Tibial nerve (tissue), 4 donors: ENCODE measurements at regions not wholly inside any gene's neighbourhood (a gene's known extent, or its start where the extent isn't known, plus 50 kb on each side); places are given as distances from the start of the nearest gene placed in this dataset.

Experiments used
- DNase-seq, 2 donors: peaks; one replicate each; pipeline ENCODE4 v3.0.0-alpha.2; 2019; ENCODE audit warnings: low spot score in 2 of 2
- H3K27ac ChIP-seq, 4 donors: fragments of 200-600 bp; sonication (generic) in 3 of 4; one replicate each; pipeline ENCODE4 v1.5.1; 2017 to 2019; ENCODE audit warnings: mild to moderate bottlenecking in 1 of 4
- H3K27me3 ChIP-seq, 2 donors: fragments of 200-600 bp; sonication (generic) in 1 of 2; one replicate each; pipeline versions ENCODE4 v1.5.1 to v1.6.0; 2017 to 2019
- H3K36me3 ChIP-seq, 3 donors: fragments of 200-600 bp; sonication (generic); one replicate each; pipeline ENCODE4 v1.5.1; 2018 to 2019
- H3K4me1 ChIP-seq, 4 donors: fragments of 200-600 bp; sonication (generic) in 3 of 4; one replicate each; pipeline ENCODE4 v1.5.1; 2017 to 2019
- H3K4me3 ChIP-seq, 4 donors: fragments of 200-600 bp; sonication (generic) in 3 of 4; one replicate each; pipeline ENCODE4 v1.5.1; 2017 to 2019; ENCODE audit warnings: mild to moderate bottlenecking in 1 of 4, moderate library complexity in 1 of 4
- H3K9me3 ChIP-seq, 4 donors: fragments of 200-600 bp; sonication (generic) in 3 of 4; one replicate each; pipeline ENCODE4 v1.5.1; 2017 to 2019
- EP300 ChIP-seq, 2 donors: sonication (generic); formaldehyde crosslinking; IDR thresholded peaks; one replicate each; pipeline ENCODE4 v1.6.1; 2017; ENCODE audit warnings: antibody characterized with exemption in 2 of 2, mild to moderate bottlenecking in 1 of 2
- POLR2A ChIP-seq, 2 donors: fragments of 450-650 bp; IDR thresholded peaks; one replicate each; pipeline ENCODE4 v1.6.1; 2017; ENCODE audit warnings: antibody characterized with exemption in 2 of 2, mild to moderate bottlenecking in 2 of 2, moderate library complexity in 2 of 2
- WGBS, 2 donors: methylation state at CpG; one replicate each; pipeline ENCODE4 v1.1.5; 2018; 5-methylcytosine and 5-hydroxymethylcytosine counted together
- TF ChIP-seq, protein P1 (sequence below), 5 experiments: fragments of 200-600 bp in 3 of 5; fragments of 450-650 bp in 2 of 5; sonication (generic) in 3 of 5; IDR thresholded peaks; one replicate each; pipeline ENCODE4 v1.5.1; 2016 to 2019; ENCODE audit warnings: antibody characterized with exemption in 5 of 5, mild to moderate bottlenecking in 3 of 5, moderate library complexity in 2 of 5

DNA sequence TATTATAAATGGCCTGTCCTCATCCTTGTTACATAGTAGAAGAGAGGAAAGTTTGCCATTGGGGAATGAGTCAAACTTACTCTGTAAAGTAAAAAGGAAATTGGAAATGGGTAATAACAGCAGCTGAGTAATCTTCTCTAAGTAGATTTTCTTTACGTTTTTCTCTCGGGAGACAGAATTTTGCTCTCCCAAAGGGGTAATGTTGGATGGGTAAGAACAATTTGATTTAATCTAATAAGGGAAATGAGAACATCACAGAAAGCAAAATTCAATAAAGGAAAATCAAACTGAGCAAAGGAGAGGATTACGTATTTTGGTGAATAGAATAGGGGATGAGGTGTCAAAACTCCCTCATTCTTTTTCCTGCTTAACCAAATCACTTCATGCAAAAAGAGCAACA lies 283.1 kb upstream of the FOXG1 start:
- DNase-seq: no peak
- TF ChIP-seq POLR2A (IDR thresholded peaks at IDR 0.05) (no peak), EP300 (IDR thresholded peaks at IDR 0.05) (no peak)
- TF ChIP-seq, protein P1, sequence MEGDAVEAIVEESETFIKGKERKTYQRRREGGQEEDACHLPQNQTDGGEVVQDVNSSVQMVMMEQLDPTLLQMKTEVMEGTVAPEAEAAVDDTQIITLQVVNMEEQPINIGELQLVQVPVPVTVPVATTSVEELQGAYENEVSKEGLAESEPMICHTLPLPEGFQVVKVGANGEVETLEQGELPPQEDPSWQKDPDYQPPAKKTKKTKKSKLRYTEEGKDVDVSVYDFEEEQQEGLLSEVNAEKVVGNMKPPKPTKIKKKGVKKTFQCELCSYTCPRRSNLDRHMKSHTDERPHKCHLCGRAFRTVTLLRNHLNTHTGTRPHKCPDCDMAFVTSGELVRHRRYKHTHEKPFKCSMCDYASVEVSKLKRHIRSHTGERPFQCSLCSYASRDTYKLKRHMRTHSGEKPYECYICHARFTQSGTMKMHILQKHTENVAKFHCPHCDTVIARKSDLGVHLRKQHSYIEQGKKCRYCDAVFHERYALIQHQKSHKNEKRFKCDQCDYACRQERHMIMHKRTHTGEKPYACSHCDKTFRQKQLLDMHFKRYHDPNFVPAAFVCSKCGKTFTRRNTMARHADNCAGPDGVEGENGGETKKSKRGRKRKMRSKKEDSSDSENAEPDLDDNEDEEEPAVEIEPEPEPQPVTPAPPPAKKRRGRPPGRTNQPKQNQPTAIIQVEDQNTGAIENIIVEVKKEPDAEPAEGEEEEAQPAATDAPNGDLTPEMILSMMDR (IDR thresholded peaks at IDR 0.05): no peak
- H3K27me3 ChIP-seq: no peaks in the 10 kb centered on the region
- no peak overlapping the region for H3K27ac ChIP-seq
- H3K36me3 ChIP-seq: no peaks in the 10 kb centered on the region
- 81 to 85% methylated on average over 3 of the region's 3 CpGs for WGBS, 2 donors
- no peak overlapping the region for H3K4me3 ChIP-seq
- H3K9me3 ChIP-seq: no peaks in the 10 kb centered on the region
- H3K4me1 ChIP-seq: no peaks in the 10 kb centered on the region

DNA sequence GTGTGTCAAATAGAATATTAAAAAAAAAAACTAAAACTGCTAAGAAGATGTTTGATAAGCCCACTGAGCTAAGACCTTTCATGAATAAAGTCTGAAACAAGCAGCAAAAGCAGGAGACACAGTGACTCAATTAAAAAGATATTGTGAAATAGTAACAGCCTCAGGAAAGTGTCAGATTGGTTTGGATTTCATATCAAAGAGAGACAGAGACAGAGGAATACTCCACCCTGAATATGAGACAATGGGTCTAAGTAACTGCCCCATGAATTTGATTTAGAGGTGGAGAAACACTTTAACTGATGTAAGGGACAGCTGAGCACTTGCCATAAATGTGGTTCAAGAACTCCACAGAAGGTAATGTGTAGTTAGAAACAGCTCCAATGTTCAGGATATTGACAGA lies 277.9 kb upstream of the FOXG1 start:
- H3K4me3 ChIP-seq: no peak overlapping the region
- TF ChIP-seq, protein P1 (IDR thresholded peaks at IDR 0.05): no peak
- TF ChIP-seq EP300 (IDR thresholded peaks at IDR 0.05): no peak
- TF ChIP-seq POLR2A (IDR thresholded peaks at IDR 0.05): no peak
- no peaks in the 10 kb centered on the region for H3K36me3 ChIP-seq
- no peaks in the 10 kb centered on the region for H3K9me3 ChIP-seq
- no peak for DNase-seq
- H3K4me1 ChIP-seq: no peaks in the 10 kb centered on the region
- H3K27ac ChIP-seq: no peak overlapping the region
- H3K27me3 ChIP-seq: no peaks in the 10 kb centered on the region

- no peak for DNase-seq
- Histone ChIP-seq H3K4me3 (no peak overlapping the region), H3K27me3 (no peaks in the 10 kb centered on the region), H3K27ac (no peak overlapping the region), H3K36me3 (no peaks in the 10 kb centered on the region), H3K4me1 (no peaks in the 10 kb centered on the region), H3K9me3 (no peaks in the 10 kb centered on the region)
- WGBS, 2 donors: 58 to 66% methylated on average over 3 of the region's 3 CpGs
- no peak for TF ChIP-seq EP300 (IDR thresholded peaks at IDR 0.05)
- no peak for TF ChIP-seq POLR2A (IDR thresholded peaks at IDR 0.05)
- TF ChIP-seq, protein P1 (IDR thresholded peaks at IDR 0.05): no peak
Measured at GRCh38 chr14:28493516-28493915, 273.1 kb upstream of the FOXG1 start.

DNA sequence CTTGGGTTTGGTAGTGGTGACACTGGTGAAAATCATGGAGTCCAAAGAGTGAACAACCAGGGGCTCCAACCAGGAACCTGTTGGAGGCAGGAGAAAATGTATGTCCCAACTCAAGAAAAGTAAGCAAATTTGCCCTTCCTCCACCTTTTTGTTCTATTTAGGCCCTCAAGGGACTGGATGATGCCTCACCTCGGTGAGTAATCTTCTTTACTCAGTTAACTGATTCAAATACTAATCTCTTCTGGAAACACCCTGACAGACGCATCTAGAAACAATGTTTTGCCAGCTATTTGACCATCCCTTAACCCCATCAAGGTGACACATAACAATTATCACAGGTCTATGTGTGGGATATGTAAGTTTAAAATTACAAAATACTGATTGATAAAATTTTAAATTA lies 272.4 kb upstream of the FOXG1 start:
- no peaks in the 10 kb centered on the region for H3K27me3 ChIP-seq
- no peaks in the 10 kb centered on the region for H3K9me3 ChIP-seq
- H3K27ac ChIP-seq: no peak overlapping the region
- no peaks in the 10 kb centered on the region for H3K36me3 ChIP-seq
- DNase-seq: no peak
- no peak overlapping the region for H3K4me3 ChIP-seq
- 62 to 71% methylated on average over 2 of the region's 2 CpGs for WGBS, 2 donors
- TF ChIP-seq, protein P1 (IDR thresholded peaks at IDR 0.05): no peak
- TF ChIP-seq POLR2A (IDR thresholded peaks at IDR 0.05) (no peak), EP300 (IDR thresholded peaks at IDR 0.05) (no peak)
- H3K4me1 ChIP-seq: no peaks in the 10 kb centered on the region

GRCh38 chr14:28496364-28496763 lies 270.2 kb upstream of the FOXG1 start:
- DNase-seq: no peak
- H3K27ac ChIP-seq: no peak overlapping the region
- no peaks in the 10 kb centered on the region for H3K9me3 ChIP-seq
- no peaks in the 10 kb centered on the region for H3K4me1 ChIP-seq
- TF ChIP-seq EP300 (IDR thresholded peaks at IDR 0.05) (no peak), POLR2A (IDR thresholded peaks at IDR 0.05) (no peak)
- TF ChIP-seq, protein P1 (IDR thresholded peaks at IDR 0.05): no peak
- H3K4me3 ChIP-seq: no peak overlapping the region
- H3K36me3 ChIP-seq: no peaks in the 10 kb centered on the region
- H3K27me3 ChIP-seq: no peaks in the 10 kb centered on the region
- WGBS, 2 donors: 73 to 86% methylated on average over 2 of the region's 2 CpGs
